Neuronal stem cell (in vitro differentiated cells): ENCODE measurements at regions not wholly inside any gene's neighbourhood (a gene's known extent, or its start where the extent isn't known, plus 50 kb on each side); places are given as distances from the start of the nearest gene placed in this dataset.

Experiments used
- DNase-seq: peaks from one replicate; pipeline ENCODE4 v3.0.0-alpha.2; 2013; ENCODE audit warnings: low spot score
- H2AFZ ChIP-seq: one replicate; pipeline ENCODE4 v1.6.1; 2013; ENCODE audit warnings: mild to moderate bottlenecking, low read length, inconsistent platforms
- H2AK5ac ChIP-seq: 2 replicates; pipeline ENCODE4 v1.6.1; 2013; ENCODE audit warnings: low read depth, mild to moderate bottlenecking, inconsistent platforms, low read length, moderate library complexity, mixed read lengths
- H2BK120ac ChIP-seq: 2 replicates; pipeline ENCODE4 v1.6.1; 2013; ENCODE audit warnings: low read depth, mild to moderate bottlenecking, inconsistent platforms, low read length, moderate library complexity, mixed read lengths
- H2BK12ac ChIP-seq: one replicate; pipeline ENCODE4 v1.6.1; 2013; ENCODE audit warnings: low read length, inconsistent platforms
- H2BK15ac ChIP-seq: 2 replicates; pipeline ENCODE4 v1.6.1; 2013; ENCODE audit warnings: mild to moderate bottlenecking, low read length, inconsistent platforms, mixed read lengths
- H2BK5ac ChIP-seq: one replicate; pipeline ENCODE4 v1.6.1; 2013; ENCODE audit warnings: inconsistent platforms, mild to moderate bottlenecking, low read length, moderate library complexity
- H3K14ac ChIP-seq: one replicate; pipeline ENCODE4 v1.6.1; 2013; ENCODE audit warnings: low read length, inconsistent platforms
- H3K18ac ChIP-seq: 2 replicates; pipeline ENCODE4 v1.6.1; 2013; ENCODE audit warnings: low read length, inconsistent platforms
- H3K23ac ChIP-seq: 2 replicates; pipeline ENCODE4 v1.6.1; 2013; ENCODE audit warnings: low read depth, mild to moderate bottlenecking, mixed read lengths, low read length, inconsistent platforms; ENCODE audit not compliant: poor library complexity
- H3K27ac ChIP-seq: replicated peaks from 3 replicates; pipeline ENCODE4 v1.5.1; 2013; ENCODE audit warnings: low read length, inconsistent platforms
- H3K27me3 ChIP-seq, 3 experiments: 2 replicates each; pipeline ENCODE4 v1.6.1; 2013; ENCODE audit warnings: low read length in 3 of 3, mild to moderate bottlenecking in 2 of 3, inconsistent platforms in 1 of 3, low read depth in 1 of 3, mixed read lengths in 1 of 3, moderate library complexity in 1 of 3; ENCODE audit not compliant: control insufficient read depth in 3 of 3, insufficient read depth in 3 of 3
- H3K36me3 ChIP-seq, 2 donors: replicated peaks in 1 of 2; 2 replicates each; pipeline ENCODE4 v1.6.1; 2013; ENCODE audit warnings: low read length in 2 of 2; ENCODE audit not compliant: control insufficient read depth in 2 of 2, insufficient read depth in 2 of 2
- H3K4ac ChIP-seq: 2 replicates; pipeline ENCODE4 v1.6.1; 2013; ENCODE audit warnings: inconsistent platforms, mild to moderate bottlenecking, low read length, moderate library complexity
- H3K4me1 ChIP-seq, 2 donors: 1 replicate in 1 of 2; 2 replicates in 1 of 2; pipeline ENCODE4 v1.6.1; 2013; ENCODE audit warnings: low read length in 2 of 2, low read depth in 1 of 2; ENCODE audit not compliant: control insufficient read depth in 2 of 2, insufficient read depth in 1 of 2
- H3K4me2 ChIP-seq: one replicate; pipeline ENCODE4 v1.6.1; 2013; ENCODE audit warnings: mild to moderate bottlenecking, low read length, inconsistent platforms; ENCODE audit not compliant: insufficient read depth, poor library complexity, severe bottlenecking
- H3K4me3 ChIP-seq, 2 donors: 2 replicates each; pipeline ENCODE4 v1.5.1; 2013; ENCODE audit warnings: low read length in 2 of 2, mild to moderate bottlenecking in 2 of 2, inconsistent platforms in 1 of 2, moderate library complexity in 1 of 2
- H3K79me1 ChIP-seq: one replicate; pipeline ENCODE4 v1.6.1; 2013; ENCODE audit warnings: low read depth, mild to moderate bottlenecking, inconsistent platforms, low read length, moderate library complexity
- H3K9ac ChIP-seq: one replicate; pipeline ENCODE4 v1.6.1; 2013; ENCODE audit warnings: mild to moderate bottlenecking, low read depth, low read length, inconsistent platforms; ENCODE audit not compliant: poor library complexity
- H3K9me3 ChIP-seq, 2 donors: replicated peaks in 1 of 2; 2 replicates each; pipeline versions ENCODE3 to v1.6.1; 2013; ENCODE audit warnings: low read length in 2 of 2, mild to moderate bottlenecking in 2 of 2, inconsistent platforms in 1 of 2, low read depth in 1 of 2, mixed read lengths in 1 of 2, moderate library complexity in 1 of 2; ENCODE audit not compliant: control insufficient read depth in 2 of 2, insufficient read depth in 1 of 2
- H4K8ac ChIP-seq: one replicate; pipeline ENCODE4 v1.6.1; 2013; ENCODE audit warnings: low read depth, mild to moderate bottlenecking, inconsistent platforms, low read length, moderate library complexity
- H4K91ac ChIP-seq: one replicate; pipeline ENCODE4 v1.6.1; 2013; ENCODE audit warnings: low read length, low read depth, mild to moderate bottlenecking, inconsistent platforms; ENCODE audit not compliant: poor library complexity
- WGBS, 2 donors: extraction: QIAGEN DNeasy Blood & Tissue Kit; methylation state at CpG; one replicate each; pipeline ENCODE4 v1.1.7; 2013; ENCODE audit warnings: missing lambda C conversion rate in 2 of 2, mixed read lengths in 1 of 2; ENCODE audit not compliant: insufficient read length in 2 of 2, insufficient replicate concordance in 1 of 2; ENCODE audit errors: extremely low coverage in 2 of 2; 5-methylcytosine and 5-hydroxymethylcytosine counted together

GRCh38 chr10:71046747-71047146 is 158.4 kb upstream of the PCBD1 start:
- Histone ChIP-seq H3K4ac (no peak overlapping the region), H2BK5ac (no peak overlapping the region), H3K79me1 (no peaks in the 10 kb centered on the region), H2BK15ac (no peak overlapping the region), H3K4me1 (no peaks in the 10 kb centered on the region), H2AFZ (no peak overlapping the region), H3K9me3 (no peaks in the 10 kb centered on the region), H3K14ac (no peak overlapping the region), H3K4me3 (no peak overlapping the region), H3K23ac (no peak overlapping the region), H3K27ac (no peak overlapping the region), H3K27me3 (peaks cover 0 to 66% (median 0%) of the 10 kb centered on the region in 3 experiments), H2AK5ac (no peak overlapping the region), H3K4me2 (no peak overlapping the region), H2BK120ac (no peak overlapping the region), H3K9ac (no peak overlapping the region), H4K91ac (no peak overlapping the region), H4K8ac (no peak overlapping the region), H2BK12ac (no peak overlapping the region), H3K36me3 (peaks cover 0 to under 1% of the 10 kb centered on the region in 2 donors), H3K18ac (no peak overlapping the region)
- no peak for DNase-seq
- no CpG with 5 or more reads among the region's 5 CpGs for WGBS, 2 donors

- Histone ChIP-seq H3K79me1 (no peaks in the 10 kb centered on the region), H3K9ac (no peak overlapping the region), H2AK5ac (no peak overlapping the region), H3K27ac (no peak overlapping the region), H3K27me3 (peaks cover 0 to 50% (median 0%) of the 10 kb centered on the region in 3 experiments), H4K91ac (no peak overlapping the region), H3K18ac (no peak overlapping the region), H2BK12ac (no peak overlapping the region), H3K23ac (no peak overlapping the region), H3K9me3 (no peaks in the 10 kb centered on the region), H2BK120ac (no peak overlapping the region), H2BK5ac (no peak overlapping the region), H2BK15ac (no peak overlapping the region), H3K4me1 (peaks cover 0 to 4% of the 10 kb centered on the region in 2 donors), H4K8ac (no peak overlapping the region), H2AFZ (no peak overlapping the region), H3K14ac (no peak overlapping the region), H3K36me3 (peaks cover 0 to 1% of the 10 kb centered on the region in 2 donors), H3K4me3 (no peak overlapping the region), H3K4ac (no peak overlapping the region), H3K4me2 (no peak overlapping the region)
- WGBS, 2 donors, result no CpG with 5 or more reads among the region's 6 CpGs
- no peak for DNase-seq
Observed at GRCh38 chr10:71048971-71049615, 160.7 kb upstream of the PCBD1 start.

GRCh38 chr10:71049994-71050393 is 161.6 kb upstream of the PCBD1 start:
- no peak overlapping the region for H2BK120ac ChIP-seq
- no peak overlapping the region for H4K8ac ChIP-seq
- no peak overlapping the region for H3K9ac ChIP-seq
- no peak overlapping the region for H3K27ac ChIP-seq
- H3K18ac ChIP-seq, result no peak overlapping the region
- H3K9me3 ChIP-seq, result no peaks in the 10 kb centered on the region
- H4K91ac ChIP-seq, result no peak overlapping the region
- H3K4ac ChIP-seq, result no peak overlapping the region
- no peak overlapping the region for H3K23ac ChIP-seq
- no CpG with 5 or more reads among the region's 6 CpGs for WGBS, 2 donors
- no peak overlapping the region for H2BK15ac ChIP-seq
- no peak for DNase-seq
- H3K4me1 ChIP-seq, result peaks cover 0 to 4% of the 10 kb centered on the region in 2 donors
- H2AFZ ChIP-seq, result no peak overlapping the region
- H3K79me1 ChIP-seq, result no peaks in the 10 kb centered on the region
- no peak overlapping the region for H2BK12ac ChIP-seq
- H3K36me3 ChIP-seq, result peaks cover 0 to 1% of the 10 kb centered on the region in 2 donors
- H2AK5ac ChIP-seq, result no peak overlapping the region
- H3K27me3 ChIP-seq, result peaks cover 0 to 46% (median 0%) of the 10 kb centered on the region in 3 experiments
- no peak overlapping the region for H3K4me3 ChIP-seq
- H3K14ac ChIP-seq, result no peak overlapping the region
- no peak overlapping the region for H2BK5ac ChIP-seq
- no peak overlapping the region for H3K4me2 ChIP-seq

GRCh38 chr10:71052076-71052660 is 160.2 kb upstream of the UNC5B start:
- no peak overlapping the region for H2BK5ac ChIP-seq
- peak overlapping the region; percentile 33 for H2AK5ac ChIP-seq
- H2AFZ ChIP-seq, result no peak overlapping the region
- H2BK120ac ChIP-seq, result no peak overlapping the region
- H4K91ac ChIP-seq, result peak overlapping the region; percentile 47
- H3K27ac ChIP-seq, result no peak overlapping the region
- no peak for DNase-seq
- no peaks in the 10 kb centered on the region for H3K79me1 ChIP-seq
- H2BK12ac ChIP-seq, result no peak overlapping the region
- H3K4me2 ChIP-seq, result no peak overlapping the region
- H3K14ac ChIP-seq, result no peak overlapping the region
- H2BK15ac ChIP-seq, result no peak overlapping the region
- no peak overlapping the region for H4K8ac ChIP-seq
- H3K9ac ChIP-seq, result no peak overlapping the region
- H3K4ac ChIP-seq, result no peak overlapping the region
- H3K4me1 ChIP-seq, result peaks cover 0 to 4% of the 10 kb centered on the region in 2 donors
- H3K23ac ChIP-seq, result no peak overlapping the region
- peaks cover 0 to 1% of the 10 kb centered on the region in 2 donors for H3K36me3 ChIP-seq
- peak overlapping the region; percentile 84 for H3K18ac ChIP-seq
- WGBS, 2 donors, result no CpG with 5 or more reads among the region's 9 CpGs
- H3K4me3 ChIP-seq, result no peak overlapping the region
- no peaks in the 10 kb centered on the region for H3K9me3 ChIP-seq
- H3K27me3 ChIP-seq, result peaks cover 0 to 26% (median 0%) of the 10 kb centered on the region in 3 experiments
